GM21576 (cell line): ENCODE measurements at regions not wholly inside any gene's neighbourhood (a gene's known extent, or its start where the extent isn't known, plus 50 kb on each side); places are given as distances from the start of the nearest gene placed in this dataset.

Source experiments
- ATAC-seq: cut with Tn5 transposase; IDR thresholded peaks from one replicate; pipeline ENCODE4 v1.9.1; 2021; ENCODE audit warnings: mild to moderate bottlenecking, moderate library complexity; ENCODE audit not compliant: unreplicated experiment

DNA sequence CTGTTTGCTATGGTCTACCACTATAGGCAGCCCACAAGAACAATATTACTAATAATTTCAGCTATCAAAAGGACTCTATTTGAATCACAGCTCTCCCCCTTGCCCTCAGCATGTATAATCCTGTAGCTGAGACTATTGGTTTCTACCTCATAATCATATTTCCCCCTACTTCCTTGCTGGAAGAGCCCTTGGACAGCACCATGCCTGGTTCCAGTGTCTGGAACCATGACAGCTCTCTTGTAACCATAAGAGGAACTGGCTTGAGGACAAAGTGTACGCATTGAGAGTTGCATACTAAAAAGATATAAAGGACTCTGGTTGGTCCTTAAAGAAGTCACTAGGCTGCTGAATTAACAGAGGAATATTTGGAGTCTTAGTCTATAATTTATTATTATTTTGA, 110.7 kb upstream of the ZRANB2 start:
- no peak for ATAC-seq

DNA sequence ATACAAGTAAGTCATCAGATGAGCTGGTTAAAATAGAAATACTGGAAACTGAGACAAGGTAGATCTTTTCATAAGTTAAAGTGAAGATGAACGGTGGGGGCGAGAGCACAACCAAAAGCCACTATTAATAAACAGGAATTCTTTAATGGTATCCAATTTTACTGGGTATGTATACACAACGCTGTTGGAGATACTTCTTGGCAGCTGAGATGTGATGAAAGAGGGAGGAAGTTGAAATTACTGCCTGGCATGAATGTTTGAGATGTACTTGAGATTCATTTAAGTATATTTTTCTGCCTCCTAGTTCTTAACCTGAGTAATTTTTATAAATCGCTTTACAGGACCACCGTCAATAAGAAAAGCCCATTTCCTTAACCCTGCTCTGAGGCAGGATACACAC, 110.0 kb upstream of the ZRANB2 start:
- ATAC-seq = no peak

- ATAC-seq = no peak
Observed at GRCh38 chr1:71184410-71184809, 103.6 kb upstream of the ZRANB2 start.

GRCh38 chr1:71179997-71180396, 99.2 kb upstream of the ZRANB2 start:
- no peak for ATAC-seq

GRCh38 chr1:71170925-71171324, 90.1 kb upstream of the ZRANB2 start:
- ATAC-seq = no peak

DNA sequence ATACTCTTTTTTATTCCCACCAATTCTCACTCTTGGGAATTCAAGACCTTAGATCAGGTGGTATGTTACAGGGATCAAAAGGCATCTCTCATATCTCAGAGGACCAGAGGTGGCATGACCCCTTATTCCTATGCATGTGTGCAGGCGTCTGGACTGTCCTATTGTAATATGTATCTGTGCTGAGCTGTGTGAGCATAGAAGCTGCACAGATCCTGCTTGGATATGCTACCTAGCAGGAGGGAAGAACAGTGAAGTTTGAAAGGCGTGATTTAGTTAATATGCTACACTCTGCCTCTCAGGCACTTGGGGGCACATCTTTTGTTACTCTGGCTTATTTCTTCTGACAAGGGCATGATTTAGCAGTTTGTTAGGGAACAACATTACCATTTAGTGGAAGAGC, 86.7 kb upstream of the ZRANB2 start:
- ATAC-seq = no peak

DNA sequence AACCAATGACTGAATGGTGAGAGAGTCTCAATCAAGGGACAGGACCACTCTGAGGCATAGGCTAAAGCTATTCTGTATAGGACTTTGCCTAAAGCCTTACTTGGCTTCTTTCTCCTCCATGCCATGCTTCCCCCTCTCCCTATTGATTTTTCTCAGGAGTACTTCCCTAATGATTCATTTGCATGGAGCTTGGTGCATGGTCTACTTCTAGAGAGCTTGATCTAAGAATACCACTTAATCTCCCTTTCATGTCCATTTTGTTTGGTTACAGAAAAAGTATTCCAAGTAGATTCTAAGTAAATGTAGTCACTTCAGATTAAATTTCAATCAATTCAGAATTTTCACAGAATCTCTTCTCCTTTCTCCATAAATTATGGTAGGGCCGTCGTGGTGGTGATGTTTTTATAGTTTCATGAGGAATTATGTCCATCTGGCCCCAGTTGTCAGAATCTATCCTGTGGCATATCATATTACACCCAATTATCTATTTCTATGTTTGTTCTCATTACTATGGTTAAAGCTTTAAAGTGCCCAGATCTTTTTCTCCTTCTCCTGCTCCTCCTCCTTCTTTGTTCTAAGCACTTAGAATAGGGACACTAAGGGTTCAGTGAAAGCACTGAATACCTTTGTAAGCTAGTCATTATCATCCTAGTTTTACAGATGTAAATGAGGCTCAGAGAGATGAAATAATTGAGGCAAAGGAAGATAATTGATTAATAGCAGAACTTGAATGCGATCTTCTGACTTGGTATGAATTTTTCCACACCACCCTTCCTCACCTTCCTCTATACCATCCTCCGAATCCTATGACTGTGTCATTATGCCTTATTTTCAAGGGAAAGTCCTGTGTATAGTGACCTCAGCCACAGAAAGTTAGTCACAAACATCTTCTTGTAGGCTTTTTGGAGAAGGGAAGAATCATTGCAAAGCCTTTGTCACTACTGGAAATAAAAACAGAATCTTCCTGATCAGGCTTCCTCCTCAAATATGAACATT, 85.6 kb upstream of the ZRANB2 start:
- ATAC-seq = no peak

GRCh38 chr1:71157715-71158114, 76.9 kb upstream of the ZRANB2 start:
- ATAC-seq = no peak

- ATAC-seq = no peak
Observed at GRCh38 chr1:71157151-71157550, 76.3 kb upstream of the ZRANB2 start.

GRCh38 chr1:71156590-71156989, 75.8 kb upstream of the ZRANB2 start:
- ATAC-seq = no peak

GRCh38 chr1:71154429-71154828, 73.6 kb upstream of the ZRANB2 start:
- no peak for ATAC-seq

DNA sequence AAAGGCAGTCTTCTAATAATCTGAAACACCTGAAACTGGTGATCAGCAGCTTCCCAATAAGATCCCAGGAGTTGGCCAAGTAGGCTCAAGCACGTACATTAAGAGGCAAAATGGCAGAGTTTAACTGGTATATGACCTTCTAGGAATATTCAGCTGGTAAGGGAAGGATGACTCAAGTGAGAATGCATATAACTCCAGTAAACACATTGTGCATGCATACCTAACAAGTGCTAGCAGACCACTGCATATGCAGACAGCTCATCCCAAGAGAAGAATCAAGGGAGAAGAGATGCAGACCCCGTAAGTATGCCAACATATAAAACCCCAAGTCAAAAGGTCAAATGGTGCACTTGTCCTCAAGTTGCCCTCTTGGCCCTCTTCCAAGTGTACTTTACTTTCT, 73.0 kb upstream of the ZRANB2 start:
- no peak for ATAC-seq

- ATAC-seq = no peak
Observed at GRCh38 chr1:71147637-71148360, 67.0 kb upstream of the ZRANB2 start.

GRCh38 chr1:71135571-71135970, 54.7 kb upstream of the ZRANB2 start:
- ATAC-seq = no peak
